H1 (cell line): ENCODE measurements at regions not wholly inside any gene's neighbourhood (a gene's known extent, or its start where the extent isn't known, plus 50 kb on each side); places are given as distances from the start of the nearest gene placed in this dataset.

Source experiments
- HDAC2 ChIP-seq, 2 experiments: fragments of 300-600 bp in 1 of 2; sonication (generic) in 1 of 2; IDR thresholded peaks; 2 replicates each; pipeline ENCODE4 v1.6.1; 2011 to 2012; ENCODE audit warnings: low read depth in 2 of 2, low read length in 2 of 2, mild to moderate bottlenecking in 2 of 2, moderate library complexity in 2 of 2, borderline replicate concordance in 1 of 2, inconsistent platforms in 1 of 2
- MAFK ChIP-seq: IDR thresholded peaks from 2 replicates; pipeline ENCODE4 v1.6.1; 2012; ENCODE audit warnings: low read depth, mild to moderate bottlenecking, improper control_type of control experiment, low read length

DNA sequence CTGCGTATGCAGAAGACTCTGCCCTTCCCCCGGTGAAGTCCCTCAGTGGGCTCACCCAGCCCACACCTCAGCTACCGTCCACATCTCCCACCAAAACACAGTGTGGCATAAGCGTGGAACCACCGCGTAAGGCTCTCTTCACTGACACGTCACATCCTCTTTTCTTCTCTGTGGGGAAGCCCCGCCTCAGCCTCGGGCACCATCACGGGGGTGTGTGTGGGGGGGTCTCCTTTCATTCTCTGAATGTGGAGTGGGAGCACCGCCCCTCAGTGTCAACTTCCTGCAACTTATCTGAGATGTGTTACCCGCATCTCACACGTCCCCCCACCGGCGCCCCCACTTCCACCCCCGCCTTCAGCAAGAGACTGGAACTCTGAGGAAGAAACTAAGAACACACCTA is 388.4 kb upstream of the JARID2 start (continued):
- TF ChIP-seq MAFK (no peak), HDAC2 (IDR thresholded peaks at IDR 0.05; ENCODE audit: borderline replicate concordance in 1 of 2, low read depth in 2 of 2, low read length in 2 of 2) (no peak)
- TF ChIP-seq, all 59 proteins: peak for 0
